GM18867 (cell line): ENCODE measurements at regions not wholly inside any gene's neighbourhood (a gene's known extent, or its start where the extent isn't known, plus 50 kb on each side); places are given as distances from the start of the nearest gene placed in this dataset.
A peak's percentile ranks its signal among the peaks of the same experiment; 100 is the strongest.

ENCODE experiments used
- ATAC-seq: cut with Tn5 transposase; IDR thresholded peaks from one replicate; pipeline ENCODE4 v1.9.1; 2021; ENCODE audit warnings: mild to moderate bottlenecking, moderate library complexity; ENCODE audit not compliant: unreplicated experiment

- no peak for ATAC-seq
Observed at GRCh38 chr2:144595279-144595678, 75.4 kb upstream of the ZEB2 start.

GRCh38 chr2:144593803-144594202 lies 73.9 kb upstream of the ZEB2 start:
- no peak for ATAC-seq

GRCh38 chr2:144592500-144593256 lies 72.8 kb upstream of the ZEB2 start:
- no peak for ATAC-seq

DNA sequence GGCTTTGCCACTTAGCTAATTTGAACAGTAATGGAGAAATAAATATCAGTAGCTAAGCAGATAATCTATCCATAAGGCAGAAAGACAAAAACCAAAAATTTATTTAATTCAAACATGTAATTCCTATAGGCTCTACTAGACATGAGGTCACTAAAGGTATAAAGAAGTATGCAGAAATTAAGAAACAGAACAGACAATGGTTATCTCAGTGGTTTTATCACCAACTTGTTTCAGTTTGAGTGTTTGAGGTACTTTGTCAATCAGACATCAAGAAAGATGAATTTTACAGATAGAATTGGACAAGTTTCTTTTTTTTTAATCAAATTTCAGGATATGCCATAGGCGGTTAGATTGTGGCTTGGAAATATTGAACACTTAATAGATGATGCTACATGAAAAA lies 67.4 kb upstream of the ZEB2 start:
- ATAC-seq, result no peak

GRCh38 chr2:144586476-144586875 lies 66.6 kb upstream of the ZEB2 start:
- ATAC-seq, result no peak

GRCh38 chr2:144583741-144584453 lies 64.0 kb upstream of the ZEB2 start:
- ATAC-seq, result no peak

DNA sequence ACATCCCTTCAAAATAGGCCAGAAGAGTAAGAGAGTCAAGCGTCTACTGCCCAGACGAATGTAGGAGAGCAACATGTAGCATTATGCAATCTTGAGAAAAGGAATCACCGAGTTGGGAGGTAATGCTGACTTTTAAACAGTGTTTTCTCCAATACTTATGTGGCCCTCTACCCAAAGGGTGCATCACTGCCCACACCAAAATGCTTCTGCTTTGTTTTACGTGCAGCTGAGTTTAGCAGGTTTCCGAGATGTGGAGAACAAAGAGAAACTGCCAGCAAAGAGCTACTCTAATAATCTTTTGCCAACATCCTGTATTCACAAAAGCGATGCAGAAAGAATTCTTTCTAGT lies 63.4 kb upstream of the ZEB2 start:
- ATAC-seq, result no peak

GRCh38 chr2:144582651-144583380 lies 62.9 kb upstream of the ZEB2 start:
- ATAC-seq, result no peak

- no peak for ATAC-seq
Observed at GRCh38 chr2:144580521-144581161, 60.7 kb upstream of the ZEB2 start.

DNA sequence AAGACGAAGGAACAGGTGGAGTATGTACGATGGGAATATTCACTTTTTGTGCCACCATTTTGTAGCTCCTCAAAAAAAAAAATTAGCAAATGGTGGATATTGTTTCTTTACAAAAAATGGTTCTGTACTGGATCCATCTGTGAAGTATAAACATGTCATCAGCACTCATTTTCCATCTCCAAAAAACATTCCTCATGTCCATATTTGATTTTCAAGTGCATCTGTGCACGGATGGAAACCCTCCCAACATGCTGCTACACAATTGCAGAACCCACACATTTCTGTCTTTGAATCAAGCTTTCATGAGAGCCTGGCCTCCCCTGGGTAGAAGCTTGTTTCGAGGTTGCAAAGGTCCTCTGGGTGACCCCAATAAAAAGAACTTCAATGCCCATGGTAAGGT lies 59.6 kb upstream of the ZEB2 start:
- ATAC-seq, result no peak

DNA sequence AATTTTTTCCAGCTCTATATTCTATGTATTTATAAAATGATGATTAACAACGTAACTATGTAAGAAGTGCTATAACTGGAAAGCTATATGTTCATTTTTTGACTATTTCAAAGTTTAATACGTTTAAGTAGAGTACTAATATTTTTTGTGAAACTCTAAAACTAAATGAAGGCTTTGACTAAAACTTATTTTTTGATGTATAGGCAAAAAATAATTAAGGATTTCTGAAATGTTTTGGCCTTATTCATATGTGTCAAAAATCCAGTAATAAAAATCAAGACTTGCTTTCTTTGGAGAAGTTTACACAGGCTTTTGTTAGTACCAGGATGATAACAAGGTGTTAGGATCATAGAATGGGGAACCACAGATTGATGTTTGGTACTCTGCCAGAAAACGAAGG lies 58.2 kb upstream of the ZEB2 start:
- no peak for ATAC-seq

- ATAC-seq, result peak; percentile 80
Observed at GRCh38 chr2:144572977-144573376, 53.1 kb upstream of the ZEB2 start.

DNA sequence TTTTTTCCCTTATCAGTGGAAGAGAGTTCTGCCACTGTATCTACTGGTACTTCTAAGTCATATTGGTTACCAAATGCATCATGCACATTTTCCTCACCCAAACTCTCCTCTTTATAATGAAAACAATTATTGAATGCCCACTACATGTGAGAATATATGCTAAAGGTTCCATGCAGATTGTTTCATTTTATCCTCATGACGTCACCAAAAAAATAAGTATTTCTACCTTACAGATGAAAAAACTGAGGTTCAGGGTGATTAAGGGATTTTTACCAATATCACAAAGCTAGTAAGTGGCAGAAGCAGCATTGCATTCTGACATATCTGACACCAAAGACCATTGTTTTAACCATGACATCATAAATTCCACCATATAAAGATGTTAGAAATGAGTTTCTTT lies 51.9 kb upstream of the ZEB2 start:
- no peak for ATAC-seq

- ATAC-seq, result no peak
Observed at GRCh38 chr2:144570566-144570965, 50.6 kb upstream of the ZEB2 start.
